HG03378 (cell line): ENCODE measurements at regions not wholly inside any gene's neighbourhood (a gene's known extent, or its start where the extent isn't known, plus 50 kb on each side); places are given as distances from the start of the nearest gene placed in this dataset.

ENCODE experiments used
- ATAC-seq: cut with Tn5 transposase; IDR thresholded peaks from one replicate; pipeline ENCODE4 v1.9.1; 2021; ENCODE audit warnings: mild to moderate bottlenecking, moderate library complexity; ENCODE audit not compliant: unreplicated experiment

DNA sequence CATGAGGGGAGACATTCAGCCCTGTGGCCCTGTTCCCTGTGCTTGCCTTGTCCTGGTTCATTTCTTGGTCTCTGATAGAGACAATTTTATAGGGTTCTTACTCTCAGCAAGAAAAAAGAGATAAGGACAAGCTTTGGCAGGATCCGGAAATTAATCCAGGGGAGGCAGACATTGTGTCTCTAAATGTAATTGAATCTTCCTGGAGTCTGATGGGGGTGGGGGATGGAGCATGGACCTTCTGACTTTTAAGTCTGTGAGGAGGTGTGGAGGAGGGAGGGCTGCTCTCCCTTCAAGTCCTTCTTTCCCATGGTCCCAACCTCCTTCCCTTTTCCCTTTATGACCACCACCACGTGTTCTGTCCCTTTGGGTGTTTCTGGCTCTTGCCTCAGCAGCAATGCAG lies 512.7 kb downstream of the DHX35 start:
- ATAC-seq = no peak

DNA sequence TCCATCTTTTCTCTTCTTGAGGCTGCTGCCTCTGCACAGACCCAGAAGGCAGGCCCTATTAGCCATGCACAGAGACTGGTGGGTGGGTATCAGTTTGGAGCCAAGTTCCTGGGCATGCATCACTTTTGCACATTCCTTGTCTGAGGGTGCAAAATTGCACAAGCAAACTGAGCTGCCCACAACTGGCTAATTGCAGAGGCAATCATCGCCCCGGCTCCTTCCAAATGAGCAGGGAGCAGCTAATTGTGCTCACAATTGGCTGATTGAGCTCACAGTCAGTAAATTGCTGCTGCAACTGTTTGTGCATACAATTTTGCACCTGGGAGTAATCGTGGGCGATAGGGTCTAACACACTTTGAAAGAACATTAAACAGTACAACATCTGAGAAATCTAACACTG lies 511.4 kb downstream of the DHX35 start:
- ATAC-seq = no peak

DNA sequence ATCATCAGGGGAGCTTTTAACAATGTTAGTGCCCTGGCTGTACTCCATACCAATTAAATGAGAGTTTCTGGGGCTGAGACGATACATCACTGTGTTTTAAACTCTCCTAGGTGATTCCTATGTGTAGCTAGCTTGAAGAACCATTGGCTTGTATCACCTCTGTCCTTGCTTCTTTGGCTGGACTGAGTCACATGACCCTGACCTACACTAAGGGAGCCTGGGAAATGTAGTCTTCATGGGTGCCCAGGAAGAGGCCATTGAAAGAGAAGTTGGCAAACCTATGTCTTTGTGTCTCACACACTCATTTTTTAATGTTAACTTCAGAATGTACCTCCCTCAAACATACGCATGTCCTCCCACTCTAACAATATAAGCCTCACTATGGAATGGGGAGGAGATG lies 506.6 kb downstream of the DHX35 start:
- ATAC-seq = no peak

DNA sequence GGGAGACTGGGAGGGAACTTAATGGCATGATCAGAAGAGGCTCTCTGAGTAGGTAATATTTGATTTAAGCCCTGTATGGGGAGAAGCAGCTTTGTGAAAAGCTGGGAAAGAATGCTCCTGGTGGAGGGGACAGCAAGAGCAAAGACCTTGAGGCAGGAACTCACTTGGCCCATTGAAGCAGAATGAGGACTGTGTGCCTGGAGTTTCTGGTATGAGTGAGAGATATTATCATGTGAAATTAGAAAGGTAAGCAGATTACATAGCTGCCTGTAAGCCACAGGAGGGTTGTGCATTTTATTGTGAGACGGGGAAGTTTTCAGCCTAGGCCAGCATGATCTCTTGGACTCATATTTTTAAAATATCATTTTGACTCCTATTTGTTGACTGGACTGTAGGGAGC lies 502.1 kb downstream of the DHX35 start:
- ATAC-seq = no peak

DNA sequence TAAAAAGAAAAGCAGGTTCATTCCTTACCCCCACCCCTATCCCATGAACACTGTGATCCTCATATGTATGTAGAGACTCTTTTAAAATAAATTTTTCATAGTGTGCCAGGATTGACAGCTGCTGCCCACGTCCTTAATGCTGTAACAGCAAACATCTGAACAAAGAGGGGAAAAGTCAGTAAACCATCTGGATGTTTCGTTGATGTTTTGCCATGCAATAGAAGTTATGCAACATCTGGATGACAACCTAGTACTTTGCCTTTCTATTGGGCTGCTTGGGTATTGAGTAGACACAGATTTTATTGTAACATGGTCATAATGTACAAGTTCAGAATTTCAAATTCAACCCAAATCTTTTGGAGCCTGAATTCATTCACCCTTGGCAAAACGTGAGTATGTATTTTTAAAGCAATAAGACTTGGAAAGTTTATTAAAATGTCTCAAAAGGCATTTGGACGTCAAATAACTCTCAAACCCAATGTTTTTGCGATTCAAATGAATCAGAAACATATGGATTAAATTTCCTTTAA lies 500.3 kb downstream of the DHX35 start:
- ATAC-seq = no peak

DNA sequence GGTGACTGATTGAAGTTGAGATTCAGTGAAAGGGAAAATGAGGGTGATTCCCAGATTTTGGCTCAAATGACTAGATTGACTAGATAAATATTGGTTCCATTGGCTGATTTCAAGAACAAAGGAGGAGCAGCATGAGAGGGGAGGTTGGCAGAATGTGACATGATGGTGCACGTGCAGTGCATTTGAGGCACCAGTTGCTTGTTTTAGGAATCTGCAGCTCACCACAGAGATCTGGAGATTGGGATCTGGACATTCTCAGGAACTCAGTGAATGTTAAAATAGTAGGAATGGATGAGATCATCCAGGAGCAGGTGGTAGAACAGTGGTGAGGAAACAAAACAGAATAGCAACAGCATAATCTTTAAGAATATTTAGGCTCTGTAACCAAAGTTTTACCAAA lies 496.3 kb downstream of the DHX35 start:
- ATAC-seq = no peak

DNA sequence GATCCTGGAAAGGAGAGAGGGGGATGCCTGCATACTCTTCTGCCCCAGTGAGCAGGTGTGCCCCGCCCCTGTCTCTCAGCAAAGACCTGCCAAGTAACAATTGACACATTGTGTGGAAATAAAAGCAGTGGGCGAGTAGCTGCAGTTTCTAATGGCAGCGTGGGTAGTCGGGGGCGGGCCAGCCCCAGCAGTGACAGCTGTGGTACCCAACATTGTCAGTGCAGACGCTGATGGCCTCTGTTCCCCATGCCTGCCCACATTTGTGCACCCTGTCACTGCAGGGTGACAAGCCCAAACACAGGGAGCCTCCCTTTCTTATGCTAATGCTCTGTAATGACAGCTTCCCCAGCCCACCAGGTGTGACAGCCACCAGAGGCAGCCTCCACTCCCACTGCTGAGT lies 491.7 kb downstream of the DHX35 start:
- ATAC-seq = no peak

DNA sequence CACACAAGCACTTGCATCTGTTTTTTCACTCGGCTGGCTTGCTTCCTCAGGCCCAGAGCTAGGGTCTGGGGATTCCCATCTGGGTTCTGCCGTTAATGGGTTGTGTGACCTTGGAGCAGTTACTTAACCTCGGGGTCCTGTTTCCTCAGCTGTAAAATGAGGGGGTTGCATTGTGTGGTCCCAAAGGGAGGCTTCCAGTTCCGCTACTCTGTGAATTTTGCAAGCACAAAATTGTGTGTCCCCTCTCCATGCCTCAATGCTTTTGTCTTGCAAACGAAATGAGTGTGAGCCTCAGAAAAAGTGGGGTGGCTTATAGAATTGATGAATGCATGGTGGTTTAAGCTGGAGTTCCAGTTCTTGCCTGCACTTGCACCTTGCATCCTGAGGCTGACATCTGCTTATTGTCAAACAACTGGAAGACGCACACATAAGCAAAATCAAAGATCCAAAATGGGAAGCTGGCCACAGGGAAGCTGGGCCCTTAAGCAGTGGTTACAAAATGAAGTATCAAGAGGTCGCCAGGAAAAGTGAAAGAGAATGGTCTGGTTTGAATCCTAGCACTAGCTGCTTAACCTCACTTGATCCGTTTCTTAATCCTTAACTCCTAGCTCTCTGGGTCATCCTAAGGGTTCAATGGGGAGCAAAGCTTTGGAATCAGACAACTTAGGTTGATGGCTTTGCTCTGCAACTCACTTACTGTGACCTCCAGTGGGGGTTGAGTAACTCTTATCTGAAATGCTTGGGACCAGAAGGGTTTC lies 490.6 kb downstream of the DHX35 start:
- no peak for ATAC-seq

DNA sequence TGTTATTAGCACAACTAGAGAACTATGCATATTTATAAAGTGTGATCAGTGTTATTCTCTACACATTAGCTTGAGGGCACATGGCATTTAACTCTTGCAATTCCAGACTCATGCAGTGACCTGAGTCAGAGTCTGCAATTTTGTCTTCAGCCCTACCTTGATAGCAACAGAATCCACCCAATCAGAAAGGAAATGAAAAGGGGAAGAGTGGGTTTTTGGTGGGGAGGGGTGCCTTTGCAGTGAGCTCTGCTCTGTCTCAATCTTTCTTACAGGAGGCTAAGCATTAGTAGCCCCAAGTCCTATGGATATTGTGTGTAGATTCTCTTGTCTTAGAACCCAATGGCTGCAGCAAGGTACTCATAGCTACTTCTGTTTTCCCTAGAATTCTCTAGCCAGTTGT lies 489.2 kb downstream of the DHX35 start:
- no peak for ATAC-seq

DNA sequence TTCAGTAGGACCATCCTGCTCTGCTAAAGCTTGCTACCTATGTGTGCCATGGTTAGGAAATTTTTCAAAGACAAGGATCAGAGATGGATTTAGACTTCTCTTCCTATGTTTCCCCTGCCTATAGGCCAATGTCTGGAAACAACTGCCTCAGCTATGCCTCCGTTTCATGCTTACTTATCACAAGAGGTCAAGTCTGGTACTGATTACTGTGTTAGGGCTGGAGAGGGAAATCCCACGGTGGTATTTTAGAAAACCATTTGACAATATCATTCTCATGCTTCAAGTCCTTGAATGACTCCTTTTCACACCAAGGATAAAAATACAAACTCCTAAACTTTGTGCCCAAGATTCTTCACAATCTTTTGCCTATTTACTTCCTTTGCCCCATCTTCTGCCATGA lies 484.3 kb downstream of the DHX35 start:
- ATAC-seq = no peak

DNA sequence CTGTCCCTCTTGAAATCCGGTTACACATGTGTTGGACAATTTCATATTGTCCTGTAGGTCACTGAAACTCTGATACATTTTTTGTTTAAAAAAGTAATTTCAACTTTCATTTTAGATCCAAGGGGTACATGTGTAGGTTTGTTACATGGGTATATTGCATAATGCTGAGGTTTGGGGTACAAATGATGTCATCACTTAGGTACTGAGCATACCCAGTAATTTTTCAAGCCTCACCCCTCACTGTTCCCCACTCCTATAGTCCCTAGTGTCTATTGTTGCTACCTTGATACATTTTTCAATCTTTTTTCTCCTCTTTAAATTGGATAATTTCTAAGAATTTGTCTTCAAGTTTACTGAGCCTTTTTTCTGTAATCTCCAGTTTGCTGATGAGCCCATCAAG lies 483.0 kb downstream of the DHX35 start:
- no peak for ATAC-seq

DNA sequence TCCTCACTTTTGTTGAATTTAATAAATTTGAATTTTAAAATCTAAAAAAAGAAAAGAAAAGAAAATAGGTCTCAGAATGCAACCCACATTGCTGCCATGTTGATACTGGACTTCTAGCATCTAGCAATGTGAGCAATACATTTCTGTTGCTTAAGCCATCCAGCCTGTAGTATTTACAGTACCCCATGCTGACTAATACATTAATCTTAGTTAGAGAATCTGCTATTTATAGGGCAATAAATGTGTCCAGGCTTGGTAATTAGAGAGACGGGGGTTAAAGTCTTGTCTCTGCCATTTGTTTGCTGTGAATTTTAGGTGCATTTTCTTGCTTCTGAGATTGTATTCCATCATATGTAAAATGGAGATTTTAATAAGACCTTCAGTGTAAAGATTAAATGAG lies 471.3 kb downstream of the DHX35 start:
- no peak for ATAC-seq

DNA sequence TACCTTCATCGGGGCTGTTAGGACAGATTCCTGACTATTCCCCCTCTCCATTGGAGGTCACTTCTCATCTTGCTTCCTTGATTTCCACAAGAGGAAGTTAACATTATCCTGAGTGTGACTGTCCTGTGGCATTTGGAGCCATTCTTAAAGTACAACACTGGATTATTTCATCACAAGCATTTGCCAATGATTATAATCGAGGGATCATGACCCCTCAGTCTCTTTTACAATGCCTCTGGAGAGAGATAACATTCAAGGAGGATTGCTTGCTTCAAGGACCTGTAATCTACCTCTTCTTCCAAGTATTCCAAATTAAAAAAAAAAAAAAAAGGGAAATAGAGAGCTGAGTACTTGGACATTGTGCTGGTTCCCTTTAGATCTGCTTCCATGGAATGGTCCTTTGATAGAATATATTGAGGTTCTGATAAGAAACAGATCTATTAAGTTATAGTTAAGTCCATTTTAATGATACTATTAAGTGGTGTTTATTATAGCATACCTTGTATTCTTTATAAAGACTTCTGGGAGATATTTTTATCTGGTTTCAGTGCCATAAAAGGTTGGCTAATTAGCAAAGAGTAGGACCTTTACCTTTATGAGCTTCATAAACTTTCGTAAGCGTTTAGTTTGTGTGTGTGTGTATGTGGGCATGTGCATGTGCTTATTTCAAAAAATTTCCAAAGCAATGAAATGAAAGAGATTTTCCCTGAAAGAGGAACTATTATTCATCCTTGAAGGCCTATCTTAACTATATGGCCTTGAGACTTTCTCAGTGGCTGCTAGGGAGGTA lies 469.1 kb downstream of the DHX35 start:
- ATAC-seq = no peak

DNA sequence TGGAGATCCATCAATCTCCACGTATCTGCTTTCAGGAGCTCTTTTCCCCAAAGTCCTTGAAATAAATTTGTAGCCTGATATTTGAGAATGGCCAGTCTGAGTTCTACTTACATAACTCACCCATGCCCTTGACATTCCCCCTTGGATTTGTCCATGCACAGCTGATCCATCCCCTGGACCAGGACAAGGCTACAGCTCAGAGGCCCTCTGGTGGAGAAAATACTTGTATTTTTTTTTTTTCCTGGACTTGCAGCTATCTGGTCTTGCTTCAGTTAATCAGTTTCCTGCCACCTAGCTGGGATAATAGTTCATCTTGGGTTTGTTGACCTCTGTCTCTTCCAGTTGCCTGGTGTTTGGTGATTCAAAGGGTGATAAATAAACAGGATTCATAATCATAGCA lies 467.6 kb downstream of the DHX35 start:
- no peak for ATAC-seq

DNA sequence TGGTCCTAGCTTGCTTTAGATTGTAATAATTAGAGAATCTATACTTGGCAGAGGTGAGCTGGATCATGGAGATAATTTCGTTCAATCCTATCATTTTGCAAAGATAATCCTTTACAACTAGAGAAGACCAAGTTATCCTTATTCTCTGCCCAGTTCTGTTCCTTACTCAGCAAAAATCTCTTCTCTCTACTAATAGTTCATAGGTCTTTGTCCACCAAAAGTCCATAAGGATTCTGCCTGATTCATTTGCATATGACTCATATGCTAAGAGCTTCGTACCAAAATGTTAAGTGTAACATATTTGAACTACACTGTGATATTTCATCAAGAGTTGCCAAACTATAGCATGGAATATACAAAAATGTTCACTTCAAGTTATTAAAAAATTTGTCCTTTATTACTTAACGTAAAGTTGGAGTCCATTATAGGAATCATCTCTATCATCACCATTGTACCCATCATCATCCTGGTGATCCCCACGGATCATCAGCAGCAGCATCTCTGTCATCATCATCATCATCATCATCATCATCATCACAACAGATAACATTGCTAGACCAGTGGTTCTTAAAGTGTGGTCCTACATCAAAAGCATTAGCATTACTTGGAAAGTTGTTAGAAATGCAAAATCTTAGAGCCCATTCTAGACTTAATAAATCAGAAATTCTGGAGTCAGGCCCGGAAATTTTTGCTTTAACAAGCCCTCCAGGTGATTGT lies 463.0 kb downstream of the DHX35 start:
- no peak for ATAC-seq

DNA sequence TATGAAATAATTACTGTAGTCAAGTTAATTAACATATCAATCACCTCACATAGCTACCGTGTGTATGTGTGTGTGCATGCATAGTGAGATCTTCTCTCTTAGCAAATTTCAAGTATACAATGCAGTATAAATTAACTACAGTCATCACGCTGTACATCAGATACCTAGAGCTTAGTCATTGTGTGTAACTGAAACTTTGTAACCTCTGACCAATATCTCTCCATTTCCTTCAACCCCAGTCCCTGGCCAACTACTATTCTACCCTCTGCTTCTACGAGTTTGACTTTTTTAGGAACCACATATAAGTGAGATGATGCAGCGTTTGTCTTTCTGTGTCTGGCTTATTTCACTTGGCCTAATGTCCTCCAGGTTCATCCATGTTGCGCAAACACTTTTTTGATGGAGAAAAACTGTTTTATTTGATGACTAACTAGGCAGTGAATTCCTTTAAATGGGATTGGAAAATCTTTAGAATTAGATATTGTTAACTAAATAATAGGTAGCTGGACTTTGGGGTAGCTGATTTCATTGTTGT lies 459.5 kb downstream of the DHX35 start:
- ATAC-seq = no peak

DNA sequence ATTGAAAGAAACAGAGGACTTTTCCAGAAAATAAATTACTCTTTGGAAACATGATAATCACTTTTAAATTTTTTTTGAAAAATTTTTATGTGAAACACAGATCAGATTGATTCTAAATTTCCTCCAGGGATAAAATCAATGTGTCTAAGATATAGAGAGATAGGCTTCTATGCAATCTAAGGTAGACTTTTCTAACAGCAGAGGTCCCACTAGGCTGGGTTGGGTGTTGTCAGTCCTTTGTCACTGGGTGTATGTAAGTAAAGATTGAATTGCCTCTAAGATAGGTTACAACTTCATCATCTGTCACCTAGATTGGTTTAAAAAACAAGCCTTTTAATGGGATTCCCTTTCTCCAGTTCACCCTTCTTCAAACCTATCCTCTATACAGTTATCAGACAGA lies 449.9 kb downstream of the DHX35 start:
- ATAC-seq = no peak

DNA sequence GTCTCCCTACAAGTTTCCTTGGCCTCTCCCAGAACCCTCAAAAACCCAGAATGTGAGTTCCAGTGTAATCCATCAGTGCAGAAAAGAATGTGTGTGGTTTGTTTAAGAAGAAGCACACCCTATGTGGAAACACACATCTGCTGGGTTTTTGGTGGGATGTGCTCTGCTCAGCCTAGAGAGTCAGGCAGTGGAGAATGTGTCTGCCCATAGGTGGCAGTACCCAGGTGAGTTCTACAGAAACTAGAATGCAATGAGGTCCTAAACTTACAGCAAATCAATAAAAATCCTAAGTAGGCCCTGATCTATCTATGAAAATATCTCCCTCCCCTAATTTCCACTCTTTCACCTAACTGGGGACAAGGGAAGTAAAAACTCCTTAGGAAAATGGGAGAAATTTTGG lies 437.3 kb downstream of the DHX35 start:
- ATAC-seq = no peak

DNA sequence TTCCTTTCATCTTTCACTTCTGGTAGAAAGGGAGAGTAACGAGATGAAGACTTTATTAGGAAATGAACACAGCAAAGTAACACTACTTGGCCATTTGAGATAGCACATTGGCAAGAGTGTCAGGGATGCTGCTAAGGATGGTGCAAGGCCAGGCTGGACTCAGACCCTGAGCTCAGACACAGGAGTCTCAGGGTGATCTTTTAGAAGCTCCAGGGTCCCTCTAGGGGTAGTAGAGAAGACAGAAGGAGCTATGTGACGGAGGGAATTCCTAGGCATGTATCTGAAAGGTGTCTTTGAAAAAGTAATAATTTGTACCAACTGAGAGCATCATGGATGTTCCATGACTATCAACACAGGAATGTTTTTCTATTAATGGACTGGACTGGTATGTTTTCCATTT lies 436.5 kb downstream of the DHX35 start:
- ATAC-seq = no peak

DNA sequence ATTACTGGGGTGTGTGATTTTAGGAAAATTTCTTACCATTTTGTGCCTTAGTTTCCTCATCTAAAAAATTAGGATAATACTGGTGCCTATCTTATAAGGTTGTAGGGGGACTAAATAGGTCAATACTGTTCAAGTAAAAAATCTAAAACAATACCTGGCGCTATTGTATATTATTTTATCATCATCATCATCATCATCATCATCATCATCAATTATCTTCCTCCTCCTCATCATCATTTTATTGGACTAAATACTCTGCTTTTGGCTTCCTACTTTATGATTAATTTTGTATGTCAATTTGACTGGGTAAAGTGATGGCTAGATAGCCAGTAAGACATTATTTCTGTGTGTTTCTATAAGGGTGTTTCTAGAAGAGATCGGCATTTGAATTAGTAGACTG lies 435.5 kb downstream of the DHX35 start:
- ATAC-seq = no peak

DNA sequence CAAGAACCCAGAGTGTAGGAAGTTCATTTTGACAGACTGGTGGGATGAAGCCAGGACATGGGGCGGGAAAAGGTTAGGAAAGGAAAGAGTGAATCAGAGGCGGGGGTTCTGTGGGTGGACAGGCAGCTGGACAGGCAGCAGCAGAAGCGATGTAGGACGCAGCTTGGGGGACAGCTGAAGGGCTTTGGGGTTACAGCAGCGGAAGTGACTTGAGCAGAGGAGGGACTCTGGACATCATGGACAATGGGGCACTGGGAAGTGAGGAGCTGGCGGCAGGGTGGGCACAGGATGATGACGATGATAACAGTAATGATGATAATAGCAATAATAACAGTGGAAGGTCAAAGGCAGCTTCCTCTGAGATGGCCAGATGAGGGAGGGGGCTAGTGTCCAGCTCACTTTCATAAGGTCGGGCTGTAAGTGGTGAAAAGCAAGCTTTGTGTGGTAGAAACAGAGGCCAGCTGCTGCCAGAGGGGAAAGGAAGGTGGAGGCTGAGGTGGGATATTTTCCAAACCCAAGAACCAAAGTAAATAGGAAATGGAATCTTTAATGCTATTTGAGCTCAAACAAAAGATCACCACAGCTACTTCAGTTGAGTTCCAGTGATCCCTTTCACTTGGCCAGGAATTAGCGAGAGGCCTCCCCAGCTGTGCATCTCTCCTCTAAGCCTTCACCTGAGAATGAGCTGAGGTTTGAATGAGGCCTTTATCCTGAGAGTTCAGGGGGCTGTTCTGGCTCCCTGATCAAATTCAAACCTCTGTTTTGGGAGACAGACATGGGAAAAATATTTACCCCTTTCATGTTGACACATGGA lies 433.5 kb downstream of the DHX35 start:
- ATAC-seq = no peak
